ENCODE measurements at regions not wholly inside any gene's neighbourhood (a gene's known extent, or its start where the extent isn't known, plus 50 kb on each side); places are given as distances from the start of the nearest gene placed in this dataset.

DNA sequence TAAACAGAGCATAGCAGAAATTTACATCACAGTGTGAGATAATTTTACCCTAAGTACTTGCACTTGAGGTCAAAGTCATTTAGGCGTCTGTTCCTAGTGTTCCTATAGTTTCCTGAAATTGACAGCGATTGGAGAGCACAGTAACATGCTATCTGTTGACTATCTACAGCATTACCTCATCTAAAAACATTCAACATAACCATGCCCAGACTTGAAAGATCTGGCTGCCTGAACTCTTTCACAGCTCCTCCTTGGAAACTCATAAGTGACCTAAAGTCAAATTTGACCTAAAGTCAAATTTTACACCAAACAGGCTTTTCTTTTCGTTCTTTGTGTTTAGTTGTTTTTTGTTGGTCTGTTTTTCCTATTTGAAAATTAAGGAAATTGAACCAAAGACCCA is 233.8 kb upstream of the UBASH3B start:
- no peak for DNase-seq (ENCODE audit: low read depth, low spot score)
- H3K4me3 ChIP-seq (ENCODE audit: low read depth, low read length), result no peak overlapping the region
- TF ChIP-seq, protein P1, sequence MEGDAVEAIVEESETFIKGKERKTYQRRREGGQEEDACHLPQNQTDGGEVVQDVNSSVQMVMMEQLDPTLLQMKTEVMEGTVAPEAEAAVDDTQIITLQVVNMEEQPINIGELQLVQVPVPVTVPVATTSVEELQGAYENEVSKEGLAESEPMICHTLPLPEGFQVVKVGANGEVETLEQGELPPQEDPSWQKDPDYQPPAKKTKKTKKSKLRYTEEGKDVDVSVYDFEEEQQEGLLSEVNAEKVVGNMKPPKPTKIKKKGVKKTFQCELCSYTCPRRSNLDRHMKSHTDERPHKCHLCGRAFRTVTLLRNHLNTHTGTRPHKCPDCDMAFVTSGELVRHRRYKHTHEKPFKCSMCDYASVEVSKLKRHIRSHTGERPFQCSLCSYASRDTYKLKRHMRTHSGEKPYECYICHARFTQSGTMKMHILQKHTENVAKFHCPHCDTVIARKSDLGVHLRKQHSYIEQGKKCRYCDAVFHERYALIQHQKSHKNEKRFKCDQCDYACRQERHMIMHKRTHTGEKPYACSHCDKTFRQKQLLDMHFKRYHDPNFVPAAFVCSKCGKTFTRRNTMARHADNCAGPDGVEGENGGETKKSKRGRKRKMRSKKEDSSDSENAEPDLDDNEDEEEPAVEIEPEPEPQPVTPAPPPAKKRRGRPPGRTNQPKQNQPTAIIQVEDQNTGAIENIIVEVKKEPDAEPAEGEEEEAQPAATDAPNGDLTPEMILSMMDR (IDR thresholded peaks at IDR 0.05; ENCODE audit: insufficient read depth, low read length, missing control alignments), result no peak
- POLR2A ChIA-PET, result no interaction called here
- CTCF ChIA-PET, result no interaction called here

GRCh38 chr11:122418032-122418431 is 237.5 kb upstream of the UBASH3B start:
- POLR2A ChIA-PET, result no interaction called here
- H3K4me3 ChIP-seq (ENCODE audit: low read depth, low read length), result no peak overlapping the region
- TF ChIP-seq, protein P1 (IDR thresholded peaks at IDR 0.05; ENCODE audit: insufficient read depth, low read length, missing control alignments), result no peak
- DNase-seq (ENCODE audit: low read depth, low spot score), result no peak
- CTCF ChIA-PET, result interaction anchor here (0.6 kb wide), 1 partner anchor 13 kb away, joined by 3 read pairs; no protein-coding TSS in a partner anchor

DNA sequence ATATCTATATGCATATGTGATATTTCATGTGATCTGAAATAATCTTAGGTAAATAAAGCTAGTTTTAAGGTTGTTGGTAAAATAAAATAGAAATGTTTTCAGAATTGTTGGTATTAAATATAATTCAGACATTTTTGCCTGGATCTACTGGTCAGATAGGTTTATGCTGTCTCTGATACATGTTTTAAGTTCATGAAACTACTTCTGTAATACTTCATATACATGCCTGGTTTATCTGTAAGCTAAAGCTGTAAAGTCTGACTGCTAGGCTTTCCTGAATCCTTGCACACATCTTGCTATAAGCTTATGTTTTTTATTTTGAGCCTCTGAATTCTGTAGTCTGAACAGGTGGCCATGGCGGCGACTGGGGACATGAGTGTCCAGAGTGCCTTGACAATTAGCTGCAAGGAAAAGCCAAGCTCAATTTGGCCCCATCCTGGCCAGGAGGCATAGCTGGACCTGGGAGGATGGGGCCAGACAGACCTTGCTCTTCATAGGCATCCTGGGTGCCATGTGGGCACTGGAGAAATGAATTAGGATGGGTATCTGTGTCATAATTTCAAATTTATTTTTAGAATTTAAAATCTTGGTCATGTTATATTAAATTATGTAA is 241.0 kb upstream of the UBASH3B start:
- ChIA-PET POLR2A (no interaction called here), CTCF (no interaction called here)
- TF ChIP-seq, protein P1 (IDR thresholded peaks at IDR 0.05; ENCODE audit: insufficient read depth, low read length, missing control alignments), result no peak
- no peak for DNase-seq (ENCODE audit: low read depth, low spot score)
- no peak overlapping the region for H3K4me3 ChIP-seq (ENCODE audit: low read depth, low read length)

DNA sequence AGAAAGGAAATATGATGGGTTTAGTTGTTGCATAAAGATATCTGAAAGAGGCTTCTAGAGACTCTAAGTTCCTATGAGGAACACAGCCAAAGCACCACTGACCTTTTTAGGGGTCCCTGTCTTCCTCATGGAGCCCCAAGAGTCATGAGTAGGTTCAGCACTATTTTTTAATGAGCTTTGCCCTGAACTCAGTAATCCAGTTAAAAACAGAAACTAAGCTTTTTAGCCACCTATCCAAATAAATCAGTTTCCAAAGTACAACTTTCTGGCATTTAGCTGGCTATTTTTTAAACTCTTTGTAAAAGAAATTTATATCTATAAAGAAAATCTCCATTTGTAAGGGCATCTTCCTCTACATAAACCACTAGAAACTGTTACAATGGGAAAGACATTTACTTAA is 241.8 kb upstream of the UBASH3B start:
- DNase-seq (ENCODE audit: low read depth, low spot score), result no peak
- ChIA-PET POLR2A (interaction anchor here (0.5 kb wide), 1 partner anchor 15 kb away, joined by 3 read pairs; no protein-coding TSS in a partner anchor), CTCF (no interaction called here)
- no peak overlapping the region for H3K4me3 ChIP-seq (ENCODE audit: low read depth, low read length)
- TF ChIP-seq, protein P1 (IDR thresholded peaks at IDR 0.05; ENCODE audit: insufficient read depth, low read length, missing control alignments), result no peak

- ChIA-PET CTCF (no interaction called here), POLR2A (no interaction called here)
- TF ChIP-seq, protein P1 (IDR thresholded peaks at IDR 0.05; ENCODE audit: insufficient read depth, low read length, missing control alignments), result no peak
- no peak for DNase-seq (ENCODE audit: low read depth, low spot score)
- no peak overlapping the region for H3K4me3 ChIP-seq (ENCODE audit: low read depth, low read length)
Observed at GRCh38 chr11:122412581-122412980, 242.9 kb upstream of the UBASH3B start.

GRCh38 chr11:122406466-122406865 is 249.1 kb upstream of the UBASH3B start:
- no peak overlapping the region for H3K4me3 ChIP-seq (ENCODE audit: low read depth, low read length)
- POLR2A ChIA-PET, result no interaction called here
- TF ChIP-seq, protein P1 (IDR thresholded peaks at IDR 0.05; ENCODE audit: insufficient read depth, low read length, missing control alignments), result no peak
- CTCF ChIA-PET, result no interaction called here
- no peak for DNase-seq (ENCODE audit: low read depth, low spot score)

All from AG04449 (cell line).